IPS-20b (cell line): ENCODE measurements at regions not wholly inside any gene's neighbourhood (a gene's known extent, or its start where the extent isn't known, plus 50 kb on each side); places are given as distances from the start of the nearest gene placed in this dataset.
"Not testable (repeated sequence)": the region's sequence is repeated elsewhere in the genome, so short reads cannot be mapped to it uniquely, and the experiment has no call there.

Experiments used
- H3K27ac ChIP-seq: one replicate; pipeline ENCODE4 v1.5.1; 2013; ENCODE audit warnings: low read length
- H3K27me3 ChIP-seq: 2 replicates; pipeline ENCODE4 v1.6.1; 2013; ENCODE audit warnings: mild to moderate bottlenecking, low read length, inconsistent platforms; ENCODE audit not compliant: insufficient read depth
- H3K36me3 ChIP-seq: 2 replicates; pipeline ENCODE4 v1.6.1; 2013; ENCODE audit warnings: low read depth, mild to moderate bottlenecking, inconsistent platforms, low read length, moderate library complexity; ENCODE audit not compliant: insufficient read depth
- H3K4me1 ChIP-seq: 2 replicates; pipeline ENCODE4 v1.6.1; 2013; ENCODE audit warnings: mild to moderate bottlenecking, control low read depth, inconsistent platforms, low read length, moderate library complexity; ENCODE audit not compliant: insufficient read depth
- H3K4me3 ChIP-seq: 2 replicates; pipeline ENCODE4 v1.5.1; 2013; ENCODE audit warnings: mild to moderate bottlenecking, low read length, inconsistent platforms
- H3K9ac ChIP-seq: 2 replicates; pipeline ENCODE4 v1.6.1; 2013; ENCODE audit warnings: low read depth, mild to moderate bottlenecking, inconsistent platforms, low read length, moderate library complexity
- H3K9me3 ChIP-seq: 2 replicates; pipeline ENCODE4 v1.6.1; 2013; ENCODE audit warnings: mild to moderate bottlenecking, low read depth, low read length, inconsistent platforms; ENCODE audit not compliant: insufficient read depth

- no peaks in the 10 kb centered on the region for H3K9me3 ChIP-seq
- no peak overlapping the region for H3K9ac ChIP-seq
Measured at GRCh38 chr5:161030229-161030628, 178.2 kb upstream of the ATP10B start.

GRCh38 chr5:161027763-161028162, 175.8 kb upstream of the ATP10B start:
- no peaks in the 10 kb centered on the region for H3K36me3 ChIP-seq
- no peak overlapping the region for H3K27ac ChIP-seq
- no peaks in the 10 kb centered on the region for H3K9me3 ChIP-seq
- H3K4me1 ChIP-seq: no peaks in the 10 kb centered on the region
- H3K9ac ChIP-seq: no peak overlapping the region
- no peak overlapping the region for H3K4me3 ChIP-seq
- no peaks in the 10 kb centered on the region for H3K27me3 ChIP-seq

More at GRCh38 chr5:161030229-161030628, 178.2 kb upstream of the ATP10B start:
- Histone ChIP-seq H3K27ac (no peak overlapping the region), H3K36me3 (no peaks in the 10 kb centered on the region), H3K4me3 (no peak overlapping the region), H3K4me1 (no peaks in the 10 kb centered on the region), H3K27me3 (no peaks in the 10 kb centered on the region)

- Histone ChIP-seq H3K4me1 (no peaks in the 10 kb centered on the region), H3K9ac (no peak overlapping the region), H3K27ac (no peak overlapping the region), H3K4me3 (no peak overlapping the region), H3K36me3 (no peaks in the 10 kb centered on the region), H3K9me3 (no peaks in the 10 kb centered on the region), H3K27me3 (no peaks in the 10 kb centered on the region)
Measured at GRCh38 chr5:161023551-161023950, 171.5 kb upstream of the ATP10B start.

GRCh38 chr5:161022151-161022550, 170.1 kb upstream of the ATP10B start:
- no peaks in the 10 kb centered on the region for H3K27me3 ChIP-seq
- H3K4me3 ChIP-seq: no peak overlapping the region
- H3K9me3 ChIP-seq: no peaks in the 10 kb centered on the region
- H3K36me3 ChIP-seq: no peaks in the 10 kb centered on the region
- no peak overlapping the region for H3K9ac ChIP-seq
- no peaks in the 10 kb centered on the region for H3K4me1 ChIP-seq
- no peak overlapping the region for H3K27ac ChIP-seq

- Histone ChIP-seq H3K9ac (no peak overlapping the region), H3K36me3 (no peaks in the 10 kb centered on the region), H3K27ac (no peak overlapping the region), H3K9me3 (no peaks in the 10 kb centered on the region), H3K4me3 (no peak overlapping the region), H3K4me1 (no peaks in the 10 kb centered on the region), H3K27me3 (no peaks in the 10 kb centered on the region)
Measured at GRCh38 chr5:161009817-161010216, 157.8 kb upstream of the ATP10B start.

- H3K36me3 ChIP-seq: no peaks in the 10 kb centered on the region
- H3K4me3 ChIP-seq: no peak overlapping the region
- no peaks in the 10 kb centered on the region for H3K4me1 ChIP-seq
- H3K9me3 ChIP-seq: no peaks in the 10 kb centered on the region
- H3K27me3 ChIP-seq: no peaks in the 10 kb centered on the region
- H3K27ac ChIP-seq: no peak overlapping the region
- no peak overlapping the region for H3K9ac ChIP-seq
Measured at GRCh38 chr5:161009194-161009593, 157.2 kb upstream of the ATP10B start.

GRCh38 chr5:161007879-161008278, 155.9 kb upstream of the ATP10B start:
- Histone ChIP-seq H3K27ac (no peak overlapping the region), H3K9ac (no peak overlapping the region), H3K9me3 (no peaks in the 10 kb centered on the region), H3K4me1 (no peaks in the 10 kb centered on the region), H3K27me3 (no peaks in the 10 kb centered on the region), H3K4me3 (no peak overlapping the region), H3K36me3 (no peaks in the 10 kb centered on the region)

- Histone ChIP-seq H3K4me1 (no peaks in the 10 kb centered on the region), H3K36me3 (no peaks in the 10 kb centered on the region), H3K27me3 (no peaks in the 10 kb centered on the region), H3K9me3 (no peaks in the 10 kb centered on the region), H3K4me3 (no peak overlapping the region), H3K27ac (no peak overlapping the region), H3K9ac (no peak overlapping the region)
Measured at GRCh38 chr5:161002571-161003074, 150.6 kb upstream of the ATP10B start.

GRCh38 chr5:161001604-161002003, 149.6 kb upstream of the ATP10B start:
- Histone ChIP-seq H3K27ac (no peak overlapping the region), H3K4me1 (no peaks in the 10 kb centered on the region), H3K4me3 (no peak overlapping the region), H3K9me3 (no peaks in the 10 kb centered on the region), H3K27me3 (no peaks in the 10 kb centered on the region), H3K36me3 (no peaks in the 10 kb centered on the region), H3K9ac (no peak overlapping the region)

- H3K4me1 ChIP-seq, H3K9me3 ChIP-seq, H3K4me3 ChIP-seq, H3K27me3 ChIP-seq, H3K9ac ChIP-seq, H3K27ac ChIP-seq, H3K36me3 ChIP-seq: not testable (repeated sequence)
Measured at GRCh38 chr5:161001142-161001541, 149.1 kb upstream of the ATP10B start.

- Histone ChIP-seq H3K4me3 (no peak overlapping the region), H3K36me3 (no peaks in the 10 kb centered on the region), H3K27ac (no peak overlapping the region), H3K27me3 (no peaks in the 10 kb centered on the region), H3K9ac (no peak overlapping the region), H3K4me1 (no peaks in the 10 kb centered on the region), H3K9me3 (no peaks in the 10 kb centered on the region; the same call in 1 of the 2 replicates)
Measured at GRCh38 chr5:160991205-160991604, 139.2 kb upstream of the ATP10B start.

- Histone ChIP-seq H3K4me1 (no peaks in the 10 kb centered on the region), H3K36me3 (no peaks in the 10 kb centered on the region)
Measured at GRCh38 chr5:160979385-160979784, 127.4 kb upstream of the ATP10B start.

GRCh38 chr5:160978944-160979343, 126.9 kb upstream of the ATP10B start:
- Histone ChIP-seq H3K4me3 (no peak overlapping the region), H3K9ac (no peak overlapping the region), H3K27me3 (no peaks in the 10 kb centered on the region), H3K4me1 (no peaks in the 10 kb centered on the region), H3K36me3 (no peaks in the 10 kb centered on the region), H3K9me3 (no peaks in the 10 kb centered on the region), H3K27ac (no peak overlapping the region)

More at GRCh38 chr5:160979385-160979784, 127.4 kb upstream of the ATP10B start:
- no peak overlapping the region for H3K27ac ChIP-seq
- H3K9me3 ChIP-seq: no peaks in the 10 kb centered on the region
- H3K9ac ChIP-seq: no peak overlapping the region
- no peaks in the 10 kb centered on the region for H3K27me3 ChIP-seq
- H3K4me3 ChIP-seq: no peak overlapping the region
